Keratinocyte (primary cell): ENCODE measurements at regions not wholly inside any gene's neighbourhood (a gene's known extent, or its start where the extent isn't known, plus 50 kb on each side); places are given as distances from the start of the nearest gene placed in this dataset.

ENCODE experiments used
- DNase-seq: peaks from one replicate; pipeline ENCODE4 v3.0.0-alpha.2; 2011; ENCODE audit warnings: low read depth, missing footprints, low spot score
- FAIRE-seq: peaks from 2 replicates; lab custom pipeline; 2011; peaks lifted over from hg19 to GRCh38; lab: Jason Lieb, UNC
- H2AFZ ChIP-seq: 2 replicates; pipeline ENCODE4 v1.6.0; 2012; ENCODE audit warnings: low read length, control low read depth, inconsistent platforms; ENCODE audit not compliant: control insufficient read depth
- H3K27ac ChIP-seq: 2 replicates; pipeline ENCODE4 v1.5.1; 2011; ENCODE audit warnings: low read length; ENCODE audit not compliant: control insufficient read depth, insufficient read depth
- H3K27me3 ChIP-seq: 3 replicates; pipeline ENCODE4 v1.6.0; 2011; ENCODE audit warnings: low read length; ENCODE audit not compliant: control insufficient read depth, insufficient read depth; ENCODE audit errors: extremely low read depth
- H3K36me3 ChIP-seq, 2 experiments: 2 replicates in 1 of 2; 3 replicates in 1 of 2; pipeline ENCODE4 v1.5.1; 2011; ENCODE audit warnings: low read length in 2 of 2, mild to moderate bottlenecking in 1 of 2; ENCODE audit not compliant: control insufficient read depth in 2 of 2, insufficient read depth in 2 of 2; ENCODE audit errors: extremely low read depth in 1 of 2
- H3K4me1 ChIP-seq: 3 replicates; pipeline ENCODE4 v1.5.1; 2011; ENCODE audit warnings: low read length; ENCODE audit not compliant: control insufficient read depth, insufficient read depth; ENCODE audit errors: extremely low read depth
- H3K4me2 ChIP-seq: 3 replicates; pipeline ENCODE4 v1.6.0; 2011; ENCODE audit warnings: low read depth, low read length; ENCODE audit not compliant: control insufficient read depth, insufficient read depth; ENCODE audit errors: extremely low read depth
- H3K4me3 ChIP-seq, 3 experiments: fragments of 200-600 bp in 1 of 3; sonication (generic) in 1 of 3; 2 replicates in 2 of 3; 3 replicates in 1 of 3; pipeline ENCODE4 v1.5.1; 2011 to 2016; ENCODE audit warnings: low read length in 3 of 3, mild to moderate bottlenecking in 3 of 3, control low read depth in 2 of 3, inconsistent platforms in 1 of 3, low read depth in 1 of 3, mixed read lengths in 1 of 3, mixed run types in 1 of 3, moderate library complexity in 1 of 3; ENCODE audit not compliant: control insufficient read depth in 2 of 3, insufficient read depth in 2 of 3; ENCODE audit errors: extremely low read depth in 1 of 3
- H3K79me2 ChIP-seq: 2 replicates; pipeline ENCODE4 v1.6.0; 2012; ENCODE audit warnings: low read length; ENCODE audit not compliant: control insufficient read depth, insufficient read depth
- H3K9ac ChIP-seq: 3 replicates; pipeline ENCODE4 v1.6.0; 2011; ENCODE audit warnings: low read length; ENCODE audit not compliant: control insufficient read depth, insufficient read depth; ENCODE audit errors: extremely low read depth
- H3K9me1 ChIP-seq: 3 replicates; pipeline ENCODE4 v1.6.0; 2011; ENCODE audit warnings: low read length; ENCODE audit not compliant: control insufficient read depth, insufficient read depth; ENCODE audit errors: extremely low read depth
- H3K9me3 ChIP-seq: 2 replicates; pipeline ENCODE4 v1.5.1; 2012; ENCODE audit warnings: low read depth, low read length; ENCODE audit not compliant: control insufficient read depth
- H4K20me1 ChIP-seq: 3 replicates; pipeline ENCODE4 v1.6.0; 2011; ENCODE audit warnings: low read length; ENCODE audit not compliant: control insufficient read depth, insufficient read depth; ENCODE audit errors: extremely low read depth
- CTCF ChIP-seq, 3 experiments: IDR thresholded peaks in 1 of 3; conservative IDR thresholded peaks in 1 of 3; optimal IDR thresholded peaks in 1 of 3; 2 replicates in 2 of 3; 3 replicates in 1 of 3; pipeline versions ENCODE3 to v1.5.1; 2011; ENCODE audit warnings: low read length in 3 of 3, mild to moderate bottlenecking in 3 of 3, moderate library complexity in 2 of 3, control low read depth in 1 of 3, inconsistent platforms in 1 of 3; ENCODE audit not compliant: insufficient read depth in 2 of 3; ENCODE audit errors: extremely low read depth in 1 of 3
- EZH2 ChIP-seq: IDR thresholded peaks from one replicate; pipeline ENCODE4 v1.6.1; 2012; ENCODE audit warnings: inconsistent platforms, mild to moderate bottlenecking, low read length, moderate library complexity
- dilution Hi-C: fragments of 300-500 bp; cut with MboI; formaldehyde crosslinking; loops from one replicate; pipeline ENCODE4 v1.7.0; 2020; ENCODE audit warnings: low sequenced_read_pairs; ENCODE audit not compliant: extremely low pct_ligation_motif_present

- H3K4me1 ChIP-seq = no peaks in the 10 kb centered on the region
- H4K20me1 ChIP-seq = no peaks in the 10 kb centered on the region
- H3K9me1 ChIP-seq = no peaks in the 10 kb centered on the region
- no peaks in the 10 kb centered on the region for H3K79me2 ChIP-seq
- no peak overlapping the region for H3K4me3 ChIP-seq
- dilution Hi-C loops = no loop called here
- TF ChIP-seq CTCF (optimal IDR thresholded peaks at IDR 0.05 in 1 of 3, IDR thresholded peaks at IDR 0.05 in 1 of 3, conservative IDR thresholded peaks at IDR 0.05 in 1 of 3; ENCODE audit: extremely low read depth in 1 of 3, insufficient read depth in 2 of 3, low read length in 3 of 3) = no peak
- no peak for TF ChIP-seq EZH2
- H3K36me3 ChIP-seq = no peaks in the 10 kb centered on the region
- H3K27me3 ChIP-seq = peaks cover 3% of the 10 kb centered on the region
- DNase-seq (no peak), FAIRE-seq (no peak)
- no peak overlapping the region for H3K27ac ChIP-seq
- no peak overlapping the region for H2AFZ ChIP-seq
- no peak overlapping the region for H3K4me2 ChIP-seq
- H3K9ac ChIP-seq = no peak overlapping the region
- no peaks in the 10 kb centered on the region for H3K9me3 ChIP-seq
Measured at GRCh38 chr16:86909359-86910160, 331.2 kb downstream of the FOXL1 start.

GRCh38 chr16:86910161-86910769 lies 331.9 kb downstream of the FOXL1 start:
- no peak for DNase-seq
- no peak overlapping the region for H3K9ac ChIP-seq
- no peaks in the 10 kb centered on the region for H3K9me1 ChIP-seq
- H3K27ac ChIP-seq = no peak overlapping the region
- no peaks in the 10 kb centered on the region for H3K4me1 ChIP-seq
- TF ChIP-seq CTCF (optimal IDR thresholded peaks at IDR 0.05 in 1 of 3, IDR thresholded peaks at IDR 0.05 in 1 of 3, conservative IDR thresholded peaks at IDR 0.05 in 1 of 3; ENCODE audit: extremely low read depth in 1 of 3, insufficient read depth in 2 of 3, low read length in 3 of 3) (no peak), EZH2 (no peak)
- H3K9me3 ChIP-seq = no peaks in the 10 kb centered on the region
- dilution Hi-C loops = no loop called here
- H2AFZ ChIP-seq = no peak overlapping the region
- H3K4me3 ChIP-seq = no peak overlapping the region
- no peak overlapping the region for H3K4me2 ChIP-seq
- H3K27me3 ChIP-seq = peaks cover 2% of the 10 kb centered on the region
- no peak for FAIRE-seq
- H4K20me1 ChIP-seq = no peaks in the 10 kb centered on the region
- no peaks in the 10 kb centered on the region for H3K36me3 ChIP-seq
- H3K79me2 ChIP-seq = no peaks in the 10 kb centered on the region
